ENCODE measurements at regions not wholly inside any gene's neighbourhood (a gene's known extent, or its start where the extent isn't known, plus 50 kb on each side); places are given as distances from the start of the nearest gene placed in this dataset.

DNA sequence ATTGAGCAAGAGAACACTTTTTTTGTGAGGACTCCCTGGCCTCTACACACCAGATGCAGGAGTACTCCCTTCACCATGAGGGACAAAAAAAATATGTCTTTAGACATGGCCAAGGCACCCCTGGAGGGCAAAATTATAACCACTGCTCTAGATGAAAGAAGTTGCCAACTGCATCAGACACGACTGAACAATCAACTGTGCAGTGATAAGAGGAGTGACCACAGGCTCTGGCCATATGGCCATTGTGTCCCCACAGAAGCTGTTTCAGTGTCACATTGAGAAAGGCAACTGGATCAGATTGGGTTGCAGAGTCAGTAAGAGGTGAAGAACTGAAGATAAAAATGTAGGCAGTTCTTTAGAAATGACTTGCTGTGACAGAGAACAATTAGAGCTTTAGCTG, 85.7 kb downstream of the C6orf118 start:
- H3K56ac ChIP-seq (ENCODE audit: extremely low read depth, insufficient read depth, low read length), result no peak overlapping the region
- no peak overlapping the region for H4K5ac ChIP-seq (ENCODE audit: low read depth, low read length)
- H3K27me3 ChIP-seq (ENCODE audit: control insufficient read depth, insufficient read depth, low read length), result no peaks in the 10 kb centered on the region
- ChIA-PET CTCF (no interaction called here), POLR2A (ENCODE audit: unreplicated experiment) (no interaction called here)
- H2BK120ac ChIP-seq (ENCODE audit: low read depth, low read length), result no peak overlapping the region
- no peaks in the 10 kb centered on the region for H3K4me1 ChIP-seq (ENCODE audit: control insufficient read depth, insufficient read depth, low read length)
- no peak overlapping the region for H3K4me3 ChIP-seq (ENCODE audit: insufficient read depth, low read depth, low read length)
- no peak overlapping the region for H3K4me2 ChIP-seq (ENCODE audit: low read depth, low read length)
- H2BK20ac ChIP-seq (ENCODE audit: low read depth, low read length), result no peak overlapping the region
- BruUV-seq (replicated peaks), result no TSS peak
- H3K36me3 ChIP-seq (ENCODE audit: control insufficient read depth, insufficient read depth, low read length), result no peaks in the 10 kb centered on the region
- H2AK9ac ChIP-seq (replicated peaks; ENCODE audit: low read depth, low read length, poor library complexity), result no peak overlapping the region
- no peak overlapping the region for H3K27ac ChIP-seq (ENCODE audit: insufficient read depth, low read length)
- H3K23ac ChIP-seq (ENCODE audit: low read depth, low read length), result no peak overlapping the region
- no peak overlapping the region for H3K9ac ChIP-seq (ENCODE audit: low read depth, low read length)
- H3K18ac ChIP-seq (ENCODE audit: low read depth, low read length), result no peak overlapping the region
- dilution Hi-C loops (cut with HindIII; ENCODE audit: low sequenced_read_pairs, unreplicated experiment), result no loop called here
- no peak overlapping the region for H2BK15ac ChIP-seq (ENCODE audit: low read depth, low read length)
- H3K9me1 ChIP-seq (ENCODE audit: insufficient read depth, low read length), result no peaks in the 10 kb centered on the region
- no peak overlapping the region for H4K91ac ChIP-seq (ENCODE audit: insufficient read depth, low read depth, low read length)
- H3K9me3 ChIP-seq (ENCODE audit: control insufficient read depth, insufficient read depth, low read length), result peaks cover 25% of the 10 kb centered on the region
- no peaks in the 10 kb centered on the region for H4K20me1 ChIP-seq (ENCODE audit: insufficient read depth, low read length)
- TF ChIP-seq, protein P1, sequence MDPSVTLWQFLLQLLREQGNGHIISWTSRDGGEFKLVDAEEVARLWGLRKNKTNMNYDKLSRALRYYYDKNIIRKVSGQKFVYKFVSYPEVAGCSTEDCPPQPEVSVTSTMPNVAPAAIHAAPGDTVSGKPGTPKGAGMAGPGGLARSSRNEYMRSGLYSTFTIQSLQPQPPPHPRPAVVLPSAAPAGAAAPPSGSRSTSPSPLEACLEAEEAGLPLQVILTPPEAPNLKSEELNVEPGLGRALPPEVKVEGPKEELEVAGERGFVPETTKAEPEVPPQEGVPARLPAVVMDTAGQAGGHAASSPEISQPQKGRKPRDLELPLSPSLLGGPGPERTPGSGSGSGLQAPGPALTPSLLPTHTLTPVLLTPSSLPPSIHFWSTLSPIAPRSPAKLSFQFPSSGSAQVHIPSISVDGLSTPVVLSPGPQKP (IDR thresholded peaks at IDR 0.05; ENCODE audit: borderline replicate concordance, low read depth, low read length), result no peak
- TF ChIP-seq RAD21 (IDR thresholded peaks at IDR 0.05; ENCODE audit: low read length) (no peak), NFE2L2 (IDR thresholded peaks at IDR 0.05; ENCODE audit: low read depth, low read length) (no peak), BHLHE40 (IDR thresholded peaks at IDR 0.05; ENCODE audit: low read depth, low read length) (no peak), CEBPB (IDR thresholded peaks at IDR 0.05; ENCODE audit: low read depth, low read length) (no peak), SMC3 (IDR thresholded peaks at IDR 0.05; ENCODE audit: low read depth, low read length) (no peak), RCOR1 (IDR thresholded peaks at IDR 0.05; ENCODE audit: insufficient replicate concordance, low read length) (no peak), MAZ (IDR thresholded peaks at IDR 0.05; ENCODE audit: borderline replicate concordance, low read depth, low read length) (no peak)
- H2AFZ ChIP-seq (replicated peaks; ENCODE audit: low read length, poor library complexity), result no peak overlapping the region
- in situ Hi-C loops (cut with MboI; ENCODE audit: low sequenced_read_pairs), result no loop called here
- H2BK5ac ChIP-seq (ENCODE audit: low read depth, low read length, poor library complexity, severe bottlenecking), result no peak overlapping the region
- WGBS, 2 experiments (ENCODE audit: extremely low coverage in 2 of 2, insufficient read length in 1 of 2), result 17% methylated on average over 1 of the region's 1 CpG; no CpG with 5 or more reads in 1 of the 2 experiments
- no peak overlapping the region for H3K4ac ChIP-seq (ENCODE audit: low read depth, low read length)
- no peak for ATAC-seq (ENCODE audit: low read depth)
- intact Hi-C loops (cut with micrococcal nuclease), result no loop called here
- no peak for DNase-seq
- H3K79me1 ChIP-seq (ENCODE audit: low read depth in 1 of 2, low read length in 2 of 2), result no peaks in the 10 kb centered on the region
- H2AK5ac ChIP-seq (ENCODE audit: low read depth, low read length), result no peak overlapping the region
- no peak overlapping the region for H4K8ac ChIP-seq (ENCODE audit: low read depth in 2 of 2, low read length in 2 of 2)
- no peak overlapping the region for H3K14ac ChIP-seq (replicated peaks; ENCODE audit: low read depth, low read length)

Data from IMR-90 (cell line).